ENCODE measurements at regions not wholly inside any gene's neighbourhood (a gene's known extent, or its start where the extent isn't known, plus 50 kb on each side); places are given as distances from the start of the nearest gene placed in this dataset.
"Not testable (repeated sequence)": the region's sequence is repeated elsewhere in the genome, so short reads cannot be mapped to it uniquely, and the experiment has no call there.

DNA sequence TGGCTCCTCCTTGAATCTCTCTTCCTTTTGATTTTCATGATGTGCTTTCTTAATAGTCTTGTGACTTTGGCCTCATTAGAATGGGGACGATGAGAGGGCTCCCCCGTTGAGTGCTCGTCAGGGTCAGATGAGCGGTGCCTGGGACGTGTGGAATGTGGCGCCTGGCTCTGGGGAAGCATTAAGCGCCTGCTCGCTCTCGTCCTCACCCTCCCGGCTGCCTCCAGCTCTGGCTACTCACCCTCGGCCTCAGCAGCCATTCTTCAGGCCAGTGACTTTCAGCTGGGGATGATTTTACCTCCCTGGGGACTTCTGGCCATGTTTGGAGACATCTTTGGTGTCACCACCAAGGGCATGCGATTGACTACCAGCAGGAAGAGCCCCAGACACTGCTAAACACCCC lies 69.7 kb downstream of the RPS6KA4 start:
- DNase-seq = no peak

- no peak for DNase-seq
Observed at GRCh38 chr11:64429970-64430369, 71.0 kb downstream of the RPS6KA4 start.

GRCh38 chr11:64430645-64431044 lies 71.7 kb downstream of the RPS6KA4 start:
- DNase-seq = no peak

GRCh38 chr11:64436000-64436399 lies 77.0 kb downstream of the RPS6KA4 start:
- no peak for DNase-seq

GRCh38 chr11:64437426-64437825 lies 78.5 kb downstream of the RPS6KA4 start:
- no peak for DNase-seq

DNA sequence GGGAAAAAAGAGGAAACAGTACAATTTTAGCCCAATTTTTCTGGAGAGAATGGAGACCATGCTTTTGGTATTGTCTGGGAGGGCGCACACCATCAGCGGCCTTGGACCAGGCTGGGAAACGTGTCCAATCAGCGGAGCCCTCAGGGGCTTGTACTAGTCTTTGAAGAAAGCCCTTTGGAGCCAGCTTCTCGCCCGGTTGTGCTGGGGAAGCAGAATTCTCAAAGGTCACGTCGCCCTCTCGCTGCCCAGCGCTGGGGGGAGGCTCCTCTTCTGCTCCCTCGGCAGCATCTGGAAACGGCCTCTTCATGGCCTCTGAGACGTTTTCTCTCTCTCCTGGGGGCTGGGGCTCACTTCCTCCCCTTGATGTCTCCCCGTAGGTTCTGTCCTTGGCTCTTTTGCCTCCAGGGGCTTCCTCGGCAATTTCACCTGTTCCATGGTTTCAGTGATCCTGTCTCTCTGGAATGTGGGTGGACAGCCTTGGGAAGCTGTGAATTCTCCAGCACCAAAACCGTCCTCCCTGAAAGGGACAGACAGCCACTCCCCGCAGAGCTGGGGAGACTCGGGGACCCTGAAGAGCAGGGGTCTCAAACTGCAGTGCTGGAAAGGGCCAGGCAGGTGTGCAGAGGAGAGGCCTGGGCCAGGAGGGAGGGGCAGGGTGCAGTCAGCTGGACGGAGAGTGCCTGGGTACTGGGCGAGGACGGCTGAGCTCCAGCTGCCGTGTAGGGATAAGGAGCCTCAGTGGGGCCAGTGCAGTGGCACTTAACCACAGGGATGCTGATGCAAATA lies 80.2 kb downstream of the RPS6KA4 start:
- no peak for DNase-seq

GRCh38 chr11:64439772-64440491 lies 81.0 kb downstream of the RPS6KA4 start:
- DNase-seq = not testable (repeated sequence)

DNA sequence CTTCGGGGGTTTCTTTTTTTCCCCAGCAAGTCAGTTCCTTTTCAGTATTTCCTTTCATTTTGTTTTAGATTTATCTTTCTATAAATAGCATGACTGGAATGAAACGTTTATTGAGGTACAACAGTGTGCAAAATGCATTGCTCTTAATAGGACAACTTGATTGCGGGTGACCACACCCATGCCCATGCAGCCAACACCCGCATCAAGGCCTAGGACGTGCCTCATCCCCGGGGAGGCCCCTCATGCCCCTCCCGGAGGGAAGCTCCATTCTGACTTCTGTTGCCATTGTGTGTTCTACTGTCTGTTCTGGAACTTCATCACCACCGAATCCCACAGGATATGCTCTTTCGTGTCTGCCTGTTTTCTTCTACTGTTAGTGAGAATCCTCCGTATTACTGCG lies 82.2 kb downstream of the RPS6KA4 start:
- DNase-seq = no peak

DNA sequence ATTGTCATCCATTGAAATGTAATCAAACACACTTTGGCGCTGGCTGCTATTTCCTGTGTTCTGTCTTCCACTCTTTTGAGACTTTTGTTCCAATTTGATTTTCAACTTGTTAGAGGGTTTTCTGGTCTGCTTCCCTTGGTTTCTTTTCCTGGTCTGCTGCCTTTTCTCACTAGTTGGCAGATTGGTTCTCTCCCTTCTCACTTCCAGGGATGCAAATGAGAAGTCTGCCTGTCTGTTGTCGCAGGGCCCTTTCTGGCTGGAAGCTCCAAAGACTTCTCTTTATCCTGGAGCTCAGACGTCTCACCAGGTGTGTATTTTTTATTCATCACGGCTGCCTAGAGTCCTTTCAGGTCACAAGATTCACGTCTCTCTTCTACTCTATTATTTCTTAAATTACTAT lies 84.0 kb downstream of the RPS6KA4 start:
- no peak for DNase-seq

- no peak for DNase-seq
Observed at GRCh38 chr11:64444838-64445441, 86.0 kb downstream of the RPS6KA4 start.

DNA sequence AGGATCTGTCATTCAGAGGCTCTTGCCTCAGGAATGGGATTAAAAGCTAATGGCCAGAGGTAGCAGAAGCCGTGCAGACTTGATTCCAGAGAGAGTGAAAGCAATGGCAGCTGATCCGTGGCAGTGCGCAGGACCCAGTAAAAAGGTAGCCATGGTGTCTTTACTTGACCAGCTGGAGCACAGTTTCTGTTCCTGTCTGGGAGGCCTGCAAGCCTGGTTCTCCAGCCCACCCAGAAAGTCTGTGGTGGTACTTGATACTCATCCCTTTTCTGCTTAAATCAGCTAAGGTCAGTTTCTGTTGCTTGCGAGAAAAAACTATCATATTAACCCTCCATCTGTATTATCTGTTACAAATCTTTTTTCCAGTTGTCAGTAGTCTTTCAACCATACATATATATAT lies 86.7 kb downstream of the RPS6KA4 start:
- DNase-seq = no peak

- peak; percentile 6 to 30 for DNase-seq
Observed at GRCh38 chr11:64447831-64448598, 89.1 kb downstream of the RPS6KA4 start.

GRCh38 chr11:64448599-64449380 lies 89.8 kb downstream of the RPS6KA4 start:
- DNase-seq = peak; percentile 66 to 77

DNA sequence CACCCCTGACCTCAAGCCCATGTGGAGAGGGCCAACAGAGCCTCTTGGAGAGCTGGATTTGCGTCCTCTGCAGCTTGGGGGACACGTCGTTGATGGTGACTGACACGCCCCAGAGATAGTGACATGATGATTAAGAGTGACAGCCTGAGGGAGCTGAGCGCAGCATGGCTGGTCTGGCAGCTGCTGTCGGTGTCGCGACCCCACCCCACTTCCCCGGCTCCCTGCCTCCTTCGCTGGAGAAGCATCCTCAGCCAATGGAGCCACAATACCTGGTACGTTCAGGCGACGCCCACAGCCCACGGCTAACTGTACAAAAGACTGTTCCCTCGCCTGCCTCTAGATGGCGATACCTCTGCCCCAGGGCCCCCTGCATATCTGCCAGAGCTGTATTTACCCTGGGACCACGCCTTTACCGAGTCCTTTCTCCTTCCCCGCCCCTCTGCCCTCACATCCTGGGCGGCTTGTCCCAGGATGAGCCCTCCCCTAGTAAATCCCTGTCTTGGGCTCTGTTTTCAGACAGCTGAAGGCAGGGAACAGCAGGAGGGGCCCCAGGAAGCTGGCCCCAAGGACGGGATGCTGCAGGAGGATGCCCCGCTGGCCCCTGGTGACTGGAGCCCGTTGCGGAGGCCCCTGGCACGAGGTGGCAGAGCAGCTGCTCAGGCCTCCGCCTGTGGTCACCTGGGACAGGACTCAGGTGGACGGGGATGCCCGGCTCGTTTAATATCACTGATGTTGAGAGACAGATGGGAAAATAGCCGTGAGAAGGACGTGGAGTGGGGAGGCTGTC lies 90.6 kb downstream of the RPS6KA4 start:
- peak in 1 of 2 donors; percentile 29 for DNase-seq

- no peak for DNase-seq
Observed at GRCh38 chr11:64450168-64450560, 91.2 kb downstream of the RPS6KA4 start.

DNA sequence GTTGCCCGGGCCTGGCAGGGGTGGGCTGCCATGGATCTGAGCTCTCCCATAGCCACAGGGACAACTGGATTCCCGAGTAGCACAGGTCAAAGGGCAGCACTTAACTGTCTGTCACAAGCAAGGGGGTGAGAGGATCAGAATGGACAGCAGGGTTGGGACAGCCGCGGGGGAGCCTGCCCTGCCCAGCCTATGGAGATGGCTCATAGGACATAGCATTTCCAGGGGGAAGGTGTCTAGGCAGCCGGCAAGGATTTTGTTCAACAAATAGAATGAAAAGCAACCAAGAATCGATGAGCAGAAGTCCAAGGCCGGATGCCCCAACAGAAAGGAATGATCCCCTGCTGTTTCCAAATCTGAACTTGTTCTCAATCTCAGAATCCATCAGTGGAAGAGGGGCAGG lies 92.9 kb downstream of the RPS6KA4 start:
- DNase-seq = no peak

DNA sequence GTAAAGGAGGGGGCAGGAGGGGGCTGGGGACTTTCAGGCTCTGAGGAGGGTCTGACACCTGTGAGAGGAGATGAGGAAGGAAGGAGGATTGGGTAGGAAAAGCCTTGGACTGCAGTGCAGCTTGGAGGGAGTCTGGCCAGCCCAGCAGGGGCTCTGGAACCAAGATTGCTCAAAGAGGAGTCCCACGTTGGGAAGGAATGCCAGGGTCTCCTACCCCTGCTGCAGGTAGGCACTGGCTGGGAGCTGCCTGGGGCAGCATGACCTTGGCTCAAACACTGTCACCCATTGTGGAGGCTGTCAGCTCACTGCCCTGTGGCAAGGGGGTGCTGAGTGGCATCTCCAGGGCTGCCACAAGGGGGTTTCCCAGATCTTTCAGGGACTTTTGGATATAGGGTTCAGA lies 94.5 kb downstream of the RPS6KA4 start:
- no peak for DNase-seq

GRCh38 chr11:64455456-64456261 lies 96.7 kb downstream of the RPS6KA4 start:
- no peak for DNase-seq

DNA sequence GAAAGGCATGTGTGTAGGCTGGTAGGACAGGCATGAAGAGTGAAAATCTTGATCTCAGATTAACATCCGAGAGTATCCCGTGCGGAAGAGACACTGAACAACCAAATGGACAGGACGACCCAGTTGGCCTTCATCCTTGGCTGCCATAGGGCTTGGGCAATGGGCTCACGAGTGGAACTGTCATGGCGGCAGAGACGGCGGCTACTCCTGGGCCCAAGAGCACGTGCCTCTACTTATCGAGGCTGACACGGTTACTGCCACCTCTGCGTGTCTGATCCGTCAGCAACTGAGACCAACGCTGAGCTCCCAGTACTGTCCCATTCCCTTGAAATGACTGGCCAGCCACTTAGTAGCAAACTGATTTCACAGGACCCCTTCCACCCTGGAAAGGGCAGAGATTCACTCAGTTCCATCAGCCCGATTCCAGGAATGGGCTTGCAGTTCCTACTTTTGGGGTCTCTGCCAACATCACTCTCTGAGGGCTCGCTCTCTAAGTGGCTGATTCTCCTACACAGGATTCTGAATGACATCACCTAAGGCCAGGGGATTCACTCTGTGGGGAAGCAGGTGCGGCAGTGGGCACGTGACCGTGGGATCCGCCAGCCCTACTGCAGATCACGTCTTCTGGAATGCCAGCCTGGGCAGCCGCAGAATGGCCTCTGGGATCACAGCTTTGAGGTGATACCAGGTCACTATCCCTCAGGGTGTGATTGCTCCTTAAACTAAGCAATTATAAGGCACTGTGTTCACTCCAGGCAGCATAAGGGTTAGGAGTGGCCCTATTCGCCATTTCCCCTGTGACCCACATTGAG lies 97.8 kb downstream of the RPS6KA4 start:
- DNase-seq = no peak
